ENCODE measurements at regions not wholly inside any gene's neighbourhood (a gene's known extent, or its start where the extent isn't known, plus 50 kb on each side); places are given as distances from the start of the nearest gene placed in this dataset.

DNA sequence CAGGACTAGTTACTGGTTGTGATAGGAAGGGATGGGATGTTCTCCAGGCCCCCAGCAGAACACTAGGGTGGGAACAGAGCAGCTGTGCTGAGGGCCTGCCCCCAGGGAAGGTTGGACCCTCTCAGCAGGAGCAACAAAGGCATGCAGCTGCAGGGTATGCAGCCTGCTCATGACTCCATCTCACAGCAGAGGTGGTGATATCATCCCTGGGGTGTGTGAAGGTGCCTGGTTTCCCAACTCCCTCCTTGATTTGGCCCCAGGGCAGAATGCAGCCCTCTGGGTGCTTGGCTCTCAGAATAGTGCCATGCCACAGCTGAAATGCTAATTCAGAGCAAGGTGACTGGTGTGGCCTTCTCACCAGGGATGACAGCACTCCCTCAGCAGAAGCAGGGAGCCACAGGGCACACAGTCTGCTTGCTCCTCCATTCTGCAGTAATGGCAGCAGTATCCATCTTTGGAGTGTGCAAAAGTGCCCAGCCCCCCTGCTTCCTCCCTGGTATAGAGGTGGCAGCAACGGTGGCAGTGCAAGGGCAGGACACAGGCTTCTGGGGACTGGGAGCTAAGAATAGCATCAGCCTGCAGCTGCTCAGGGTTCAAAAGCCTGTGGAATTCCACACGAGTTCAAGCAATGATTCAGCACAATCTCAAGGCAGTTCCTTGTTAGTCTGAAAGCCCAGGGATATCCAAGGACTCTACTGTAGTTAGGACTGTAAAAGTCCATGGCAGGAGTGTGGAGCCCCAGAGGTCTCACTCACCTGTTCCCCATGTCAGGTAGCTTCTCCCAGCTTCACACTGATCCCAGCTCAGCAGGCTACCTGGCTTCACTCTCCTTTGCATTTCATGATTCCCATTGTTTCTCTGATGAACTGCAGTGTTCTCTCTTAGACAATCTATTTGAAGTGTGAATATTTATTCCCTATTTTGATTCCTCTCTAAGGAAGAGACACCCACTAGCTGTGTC is 298.1 kb upstream of the FOXG1 start:
- no peak overlapping the region for H2BK20ac ChIP-seq (ENCODE audit: low read depth, low read length)
- no peak overlapping the region for H2BK5ac ChIP-seq (ENCODE audit: low read depth, low read length, poor library complexity, severe bottlenecking)
- no peak overlapping the region for H2AK9ac ChIP-seq (replicated peaks; ENCODE audit: low read depth, low read length, poor library complexity)
- no peak overlapping the region for H4K8ac ChIP-seq (ENCODE audit: low read depth in 2 of 2, low read length in 2 of 2)
- in situ Hi-C loops (cut with MboI; ENCODE audit: low sequenced_read_pairs) (no loop called here), intact Hi-C loops (cut with micrococcal nuclease) (no loop called here), dilution Hi-C loops (cut with HindIII; ENCODE audit: low sequenced_read_pairs, unreplicated experiment) (no loop called here)
- H3K36me3 ChIP-seq (ENCODE audit: control insufficient read depth, insufficient read depth, low read length), result no peaks in the 10 kb centered on the region
- no peak overlapping the region for H4K5ac ChIP-seq (ENCODE audit: low read depth, low read length)
- no peak overlapping the region for H3K27ac ChIP-seq (ENCODE audit: insufficient read depth, low read length)
- no peak for DNase-seq
- no peak overlapping the region for H3K4me2 ChIP-seq (ENCODE audit: low read depth, low read length)
- H3K79me1 ChIP-seq (ENCODE audit: low read depth in 1 of 2, low read length in 2 of 2), result no peaks in the 10 kb centered on the region
- H2BK120ac ChIP-seq (ENCODE audit: low read depth, low read length), result no peak overlapping the region
- H4K20me1 ChIP-seq (ENCODE audit: insufficient read depth, low read length), result no peaks in the 10 kb centered on the region
- no peak overlapping the region for H4K91ac ChIP-seq (ENCODE audit: insufficient read depth, low read depth, low read length)
- H3K23ac ChIP-seq (ENCODE audit: low read depth, low read length), result no peak overlapping the region
- H3K14ac ChIP-seq (replicated peaks; ENCODE audit: low read depth, low read length), result no peak overlapping the region
- H2AK5ac ChIP-seq (ENCODE audit: low read depth, low read length), result no peak overlapping the region
- H2AFZ ChIP-seq (replicated peaks; ENCODE audit: low read length, poor library complexity), result no peak overlapping the region
- POLR2A ChIA-PET (ENCODE audit: unreplicated experiment), result no interaction called here
- no CpG with 5 or more reads among the region's 2 CpGs for WGBS, 2 experiments (ENCODE audit: extremely low coverage in 2 of 2, insufficient read length in 1 of 2)
- H3K9me3 ChIP-seq (ENCODE audit: control insufficient read depth, insufficient read depth, low read length), result peaks cover 16% of the 10 kb centered on the region
- no peaks in the 10 kb centered on the region for H3K27me3 ChIP-seq (ENCODE audit: control insufficient read depth, insufficient read depth, low read length)
- no peak for ATAC-seq (ENCODE audit: low read depth)
- no TSS peak for BruUV-seq (replicated peaks)
- no peak overlapping the region for H2BK15ac ChIP-seq (ENCODE audit: low read depth, low read length)
- no peak overlapping the region for H3K4me3 ChIP-seq (ENCODE audit: insufficient read depth, low read depth, low read length)
- no peak overlapping the region for H3K9ac ChIP-seq (ENCODE audit: low read depth, low read length)
- no peak overlapping the region for H3K56ac ChIP-seq (ENCODE audit: extremely low read depth, insufficient read depth, low read length)
- no peak overlapping the region for H3K4ac ChIP-seq (ENCODE audit: low read depth, low read length)
- CTCF ChIA-PET, result no interaction called here
- H3K4me1 ChIP-seq (ENCODE audit: control insufficient read depth, insufficient read depth, low read length), result no peaks in the 10 kb centered on the region
- no peak overlapping the region for H3K18ac ChIP-seq (ENCODE audit: low read depth, low read length)
- no peaks in the 10 kb centered on the region for H3K9me1 ChIP-seq (ENCODE audit: insufficient read depth, low read length)
- TF ChIP-seq POLR2A (IDR thresholded peaks at IDR 0.05; ENCODE audit: low read depth, low read length) (no peak), CEBPB (IDR thresholded peaks at IDR 0.05; ENCODE audit: low read depth, low read length) (no peak), BHLHE40 (IDR thresholded peaks at IDR 0.05; ENCODE audit: low read depth, low read length) (no peak), RFX5 (IDR thresholded peaks at IDR 0.05; ENCODE audit: low read depth, low read length) (no peak), NFE2L2 (IDR thresholded peaks at IDR 0.05; ENCODE audit: low read depth, low read length) (no peak), MXI1 (IDR thresholded peaks at IDR 0.05; ENCODE audit: borderline replicate concordance, low read depth, low read length) (no peak), FOS (IDR thresholded peaks at IDR 0.05; ENCODE audit: low read depth, low read length) (no peak), MAFK (IDR thresholded peaks at IDR 0.05; ENCODE audit: low read depth, low read length) (no peak), SMC3 (IDR thresholded peaks at IDR 0.05; ENCODE audit: low read depth, low read length) (no peak), RCOR1 (IDR thresholded peaks at IDR 0.05; ENCODE audit: insufficient replicate concordance, low read length) (no peak), CHD1 (IDR thresholded peaks at IDR 0.05; ENCODE audit: low read depth, low read length) (no peak), RAD21 (IDR thresholded peaks at IDR 0.05; ENCODE audit: low read length) (no peak)
- TF ChIP-seq, protein P1, sequence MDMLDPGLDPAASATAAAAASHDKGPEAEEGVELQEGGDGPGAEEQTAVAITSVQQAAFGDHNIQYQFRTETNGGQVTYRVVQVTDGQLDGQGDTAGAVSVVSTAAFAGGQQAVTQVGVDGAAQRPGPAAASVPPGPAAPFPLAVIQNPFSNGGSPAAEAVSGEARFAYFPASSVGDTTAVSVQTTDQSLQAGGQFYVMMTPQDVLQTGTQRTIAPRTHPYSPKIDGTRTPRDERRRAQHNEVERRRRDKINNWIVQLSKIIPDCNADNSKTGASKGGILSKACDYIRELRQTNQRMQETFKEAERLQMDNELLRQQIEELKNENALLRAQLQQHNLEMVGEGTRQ (IDR thresholded peaks at IDR 0.05; ENCODE audit: low read depth, low read length), result no peak
- TF ChIP-seq, protein P2, sequence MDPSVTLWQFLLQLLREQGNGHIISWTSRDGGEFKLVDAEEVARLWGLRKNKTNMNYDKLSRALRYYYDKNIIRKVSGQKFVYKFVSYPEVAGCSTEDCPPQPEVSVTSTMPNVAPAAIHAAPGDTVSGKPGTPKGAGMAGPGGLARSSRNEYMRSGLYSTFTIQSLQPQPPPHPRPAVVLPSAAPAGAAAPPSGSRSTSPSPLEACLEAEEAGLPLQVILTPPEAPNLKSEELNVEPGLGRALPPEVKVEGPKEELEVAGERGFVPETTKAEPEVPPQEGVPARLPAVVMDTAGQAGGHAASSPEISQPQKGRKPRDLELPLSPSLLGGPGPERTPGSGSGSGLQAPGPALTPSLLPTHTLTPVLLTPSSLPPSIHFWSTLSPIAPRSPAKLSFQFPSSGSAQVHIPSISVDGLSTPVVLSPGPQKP (IDR thresholded peaks at IDR 0.05; ENCODE audit: borderline replicate concordance, low read depth, low read length), result no peak
- TF ChIP-seq, protein P3, sequence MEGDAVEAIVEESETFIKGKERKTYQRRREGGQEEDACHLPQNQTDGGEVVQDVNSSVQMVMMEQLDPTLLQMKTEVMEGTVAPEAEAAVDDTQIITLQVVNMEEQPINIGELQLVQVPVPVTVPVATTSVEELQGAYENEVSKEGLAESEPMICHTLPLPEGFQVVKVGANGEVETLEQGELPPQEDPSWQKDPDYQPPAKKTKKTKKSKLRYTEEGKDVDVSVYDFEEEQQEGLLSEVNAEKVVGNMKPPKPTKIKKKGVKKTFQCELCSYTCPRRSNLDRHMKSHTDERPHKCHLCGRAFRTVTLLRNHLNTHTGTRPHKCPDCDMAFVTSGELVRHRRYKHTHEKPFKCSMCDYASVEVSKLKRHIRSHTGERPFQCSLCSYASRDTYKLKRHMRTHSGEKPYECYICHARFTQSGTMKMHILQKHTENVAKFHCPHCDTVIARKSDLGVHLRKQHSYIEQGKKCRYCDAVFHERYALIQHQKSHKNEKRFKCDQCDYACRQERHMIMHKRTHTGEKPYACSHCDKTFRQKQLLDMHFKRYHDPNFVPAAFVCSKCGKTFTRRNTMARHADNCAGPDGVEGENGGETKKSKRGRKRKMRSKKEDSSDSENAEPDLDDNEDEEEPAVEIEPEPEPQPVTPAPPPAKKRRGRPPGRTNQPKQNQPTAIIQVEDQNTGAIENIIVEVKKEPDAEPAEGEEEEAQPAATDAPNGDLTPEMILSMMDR (conservative IDR thresholded peaks at IDR 0.05; ENCODE audit: low read depth, low read length), result no peak

Measured in IMR-90 (cell line).